Fibroblast of mammary gland (primary cell): ENCODE measurements at regions not wholly inside any gene's neighbourhood (a gene's known extent, or its start where the extent isn't known, plus 50 kb on each side); places are given as distances from the start of the nearest gene placed in this dataset.

Experiments
- DNase-seq: peaks from one replicate; pipeline ENCODE4 v3.0.0-alpha.2; 2010; ENCODE audit warnings: low read depth
- H3K4me3 ChIP-seq: 2 replicates; pipeline ENCODE4 v1.5.1; 2011; ENCODE audit warnings: low read depth, mild to moderate bottlenecking, low read length, moderate library complexity; ENCODE audit not compliant: control insufficient read depth
- TF ChIP-seq, protein P1 (sequence below): conservative IDR thresholded peaks from 2 replicates; pipeline ENCODE4 v1.5.1; 2011; ENCODE audit warnings: low read depth, low read length, inconsistent platforms; ENCODE audit not compliant: control insufficient read depth, insufficient read depth

DNA sequence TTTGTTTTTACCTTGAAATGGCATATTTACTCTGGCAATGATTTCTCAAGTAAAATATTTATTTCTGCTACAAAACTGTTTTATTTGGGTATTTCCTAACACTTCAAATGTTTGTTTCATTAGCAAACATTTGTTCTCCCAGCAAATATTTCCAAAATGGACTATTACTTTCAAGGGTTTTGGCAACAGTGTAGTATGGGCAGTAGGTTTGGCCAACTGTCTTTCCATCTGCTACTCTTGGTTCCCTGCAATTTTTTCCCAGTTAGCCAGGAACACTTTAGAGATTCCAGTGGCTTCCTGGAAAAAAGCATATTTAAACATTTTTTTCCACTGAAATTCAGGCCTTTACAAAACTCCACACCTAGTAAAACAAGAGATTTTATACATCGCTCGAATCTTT, 466.6 kb downstream of the SLITRK6 start:
- no peak overlapping the region for H3K4me3 ChIP-seq
- no peak for DNase-seq
- TF ChIP-seq, protein P1, sequence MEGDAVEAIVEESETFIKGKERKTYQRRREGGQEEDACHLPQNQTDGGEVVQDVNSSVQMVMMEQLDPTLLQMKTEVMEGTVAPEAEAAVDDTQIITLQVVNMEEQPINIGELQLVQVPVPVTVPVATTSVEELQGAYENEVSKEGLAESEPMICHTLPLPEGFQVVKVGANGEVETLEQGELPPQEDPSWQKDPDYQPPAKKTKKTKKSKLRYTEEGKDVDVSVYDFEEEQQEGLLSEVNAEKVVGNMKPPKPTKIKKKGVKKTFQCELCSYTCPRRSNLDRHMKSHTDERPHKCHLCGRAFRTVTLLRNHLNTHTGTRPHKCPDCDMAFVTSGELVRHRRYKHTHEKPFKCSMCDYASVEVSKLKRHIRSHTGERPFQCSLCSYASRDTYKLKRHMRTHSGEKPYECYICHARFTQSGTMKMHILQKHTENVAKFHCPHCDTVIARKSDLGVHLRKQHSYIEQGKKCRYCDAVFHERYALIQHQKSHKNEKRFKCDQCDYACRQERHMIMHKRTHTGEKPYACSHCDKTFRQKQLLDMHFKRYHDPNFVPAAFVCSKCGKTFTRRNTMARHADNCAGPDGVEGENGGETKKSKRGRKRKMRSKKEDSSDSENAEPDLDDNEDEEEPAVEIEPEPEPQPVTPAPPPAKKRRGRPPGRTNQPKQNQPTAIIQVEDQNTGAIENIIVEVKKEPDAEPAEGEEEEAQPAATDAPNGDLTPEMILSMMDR = no peak

DNA sequence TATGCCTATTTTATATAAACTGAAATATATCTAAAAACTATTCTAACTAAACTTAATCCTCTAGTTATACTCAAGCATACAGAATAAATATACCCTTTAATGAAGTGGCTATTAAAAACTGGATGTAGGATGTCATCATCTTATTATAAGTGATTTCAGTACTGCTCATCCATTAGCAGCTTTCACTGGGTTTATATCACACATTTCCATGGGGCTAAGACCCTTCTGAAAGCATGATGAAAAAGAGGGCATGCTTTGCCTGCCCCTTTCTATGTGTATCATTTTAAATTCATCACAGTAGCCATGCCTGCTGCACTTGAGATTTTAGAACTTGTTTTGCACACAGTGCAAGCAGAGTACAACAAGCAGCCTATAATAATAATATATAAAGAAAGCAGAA, 477.5 kb downstream of the SLITRK6 start:
- TF ChIP-seq, protein P1 = no peak
- DNase-seq = no peak
- H3K4me3 ChIP-seq = no peak overlapping the region

DNA sequence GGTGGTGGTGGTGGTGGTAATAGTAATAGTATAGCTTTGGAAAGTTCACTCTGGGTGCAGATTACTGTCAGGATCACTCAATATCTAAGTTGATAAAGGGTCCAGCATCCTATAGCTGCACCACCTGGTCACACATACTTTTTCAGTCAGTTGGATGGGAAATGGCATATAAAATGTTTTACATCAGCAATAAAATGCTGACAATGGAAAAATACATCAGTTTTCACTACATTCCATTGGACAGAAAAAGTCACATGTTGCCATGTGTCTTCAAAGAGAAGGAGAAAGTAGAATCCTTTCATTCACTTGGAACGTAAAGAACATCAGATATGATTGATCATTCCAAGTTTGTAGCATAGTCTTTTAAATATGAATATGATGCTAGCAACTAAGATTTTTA, 481.4 kb downstream of the SLITRK6 start:
- TF ChIP-seq, protein P1 = no peak
- DNase-seq = no peak
- no peak overlapping the region for H3K4me3 ChIP-seq

DNA sequence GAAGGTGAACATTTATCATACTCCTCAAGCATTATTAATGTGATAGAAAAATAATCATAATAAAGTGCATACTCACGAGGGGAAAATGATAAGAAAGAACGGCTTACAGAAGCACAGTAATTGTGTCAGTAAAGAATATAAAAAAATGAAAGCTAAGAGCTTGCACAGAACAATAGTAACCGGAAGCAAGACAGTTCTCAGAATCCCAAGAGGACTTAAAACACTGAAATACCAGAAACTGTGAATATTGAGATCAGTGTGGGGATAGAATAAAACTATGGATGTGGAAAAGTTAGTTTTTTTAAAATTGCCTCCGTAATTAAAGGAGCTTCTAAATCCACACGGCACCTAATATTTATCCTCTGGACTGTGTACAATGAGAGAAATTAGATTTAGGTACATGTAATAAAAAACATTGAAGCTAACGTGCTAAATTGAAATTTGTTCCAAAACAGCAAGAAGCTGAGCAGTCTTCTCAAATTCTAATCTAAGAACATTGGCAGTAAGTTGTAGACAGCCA, 482.7 kb downstream of the SLITRK6 start:
- H3K4me3 ChIP-seq = no peak overlapping the region
- DNase-seq = no peak
- TF ChIP-seq, protein P1 = no peak

DNA sequence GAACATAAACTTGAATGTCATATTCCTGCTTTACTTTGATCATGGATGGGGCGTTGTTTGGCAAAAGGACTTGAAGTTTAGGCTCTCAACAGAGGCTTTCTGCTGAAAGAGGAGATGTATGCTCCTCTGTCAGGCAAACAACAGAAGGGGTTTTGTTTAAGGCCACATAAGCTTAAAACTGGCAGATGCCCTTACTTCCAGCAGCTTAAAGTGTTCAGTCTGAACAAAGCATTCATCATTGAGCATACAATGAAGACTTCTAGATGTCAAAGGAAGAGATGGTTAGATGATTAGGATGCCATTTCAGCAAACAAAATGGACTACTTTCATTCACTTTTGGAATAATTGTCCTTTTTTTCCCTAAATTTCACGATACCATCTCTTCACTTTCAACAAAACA, 484.5 kb downstream of the SLITRK6 start:
- H3K4me3 ChIP-seq = no peak overlapping the region
- TF ChIP-seq, protein P1 = no peak

DNA sequence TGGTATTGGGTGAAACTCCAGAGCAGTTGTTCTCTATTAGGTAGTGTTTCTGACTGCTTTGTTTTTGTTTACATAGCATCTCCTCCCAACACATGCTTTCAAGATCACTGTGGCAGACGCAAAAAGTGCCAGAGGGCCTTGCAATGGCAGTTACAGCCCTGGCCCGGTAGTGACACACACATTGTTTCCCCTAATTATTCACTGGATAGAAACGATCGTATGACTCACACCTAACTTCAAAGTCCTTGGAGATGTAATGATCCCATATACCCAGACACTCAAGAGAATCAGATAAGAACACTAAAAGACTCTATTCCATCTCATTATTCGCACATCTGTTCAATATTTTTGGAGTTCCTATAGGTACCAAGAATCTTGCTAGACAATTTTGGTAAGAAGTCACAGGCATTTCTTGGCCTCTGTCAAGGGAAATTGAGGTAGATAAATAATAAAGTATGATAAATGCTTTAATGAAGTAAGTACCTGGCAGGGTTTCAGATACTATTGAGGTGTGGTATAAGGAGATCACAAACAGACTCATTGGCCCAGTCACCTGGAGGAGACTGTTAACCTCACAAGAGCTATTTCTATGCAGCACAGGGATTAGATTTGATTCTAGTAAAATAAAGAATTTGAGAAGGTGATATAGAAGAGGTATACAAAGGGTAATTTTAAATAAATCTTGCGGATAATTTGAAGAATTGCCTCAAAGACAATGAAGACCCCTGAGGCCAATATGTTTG, 485.3 kb downstream of the SLITRK6 start:
- peak; percentile 11 for DNase-seq
- H3K4me3 ChIP-seq = no peak overlapping the region
- TF ChIP-seq, protein P1 = no peak

More for the DNA sequence above, 484.5 kb downstream of the SLITRK6 start:
- no peak for DNase-seq
